ENCODE measurements at regions not wholly inside any gene's neighbourhood (a gene's known extent, or its start where the extent isn't known, plus 50 kb on each side); places are given as distances from the start of the nearest gene placed in this dataset.

DNA sequence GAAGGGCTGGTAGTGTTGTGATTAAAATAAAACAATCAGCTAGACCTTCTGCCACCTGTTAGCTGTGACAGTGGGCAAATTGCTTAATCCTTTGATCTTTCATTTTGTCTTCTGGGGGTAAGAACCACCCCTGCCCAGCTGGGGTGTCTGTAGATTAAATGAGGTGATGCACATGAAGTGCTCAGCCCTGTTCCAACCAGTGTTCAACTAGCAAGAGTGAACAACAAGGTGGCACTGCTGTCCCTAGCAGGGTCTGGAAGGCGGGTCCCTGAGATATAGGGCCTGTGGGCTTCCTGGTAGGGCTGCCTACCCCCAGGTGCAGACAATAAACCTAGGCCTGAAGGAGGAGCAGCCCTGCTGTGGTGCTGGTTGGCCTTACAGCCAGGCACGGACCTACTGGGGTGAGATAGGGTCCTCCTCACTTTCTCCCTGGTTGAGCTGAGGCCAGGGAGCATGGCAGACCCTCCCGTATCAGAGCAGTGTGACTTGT, 60.6 kb downstream of the ARL6IP4 start:
- DNase-seq (ENCODE audit: low read depth): no peak

DNA sequence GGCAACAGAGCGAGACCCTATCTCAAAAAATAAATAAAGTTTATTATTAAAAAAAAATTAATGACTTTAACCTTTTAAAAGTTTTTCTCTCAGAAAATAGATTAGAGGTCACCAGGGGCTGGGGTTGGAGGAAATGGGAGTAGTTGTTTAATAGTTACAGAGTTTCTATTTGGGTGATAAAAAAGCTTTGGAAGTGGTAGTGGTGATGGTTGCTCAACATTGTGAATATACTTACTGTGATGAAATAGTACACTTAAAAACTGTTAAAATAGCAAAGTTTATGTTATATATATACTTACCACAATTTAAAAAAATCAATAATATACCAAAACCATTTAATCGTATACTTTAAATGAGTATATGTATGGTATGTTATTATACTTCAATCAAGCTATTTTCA, 59.6 kb downstream of the ARL6IP4 start:
- DNase-seq (ENCODE audit: low read depth): no peak

DNA sequence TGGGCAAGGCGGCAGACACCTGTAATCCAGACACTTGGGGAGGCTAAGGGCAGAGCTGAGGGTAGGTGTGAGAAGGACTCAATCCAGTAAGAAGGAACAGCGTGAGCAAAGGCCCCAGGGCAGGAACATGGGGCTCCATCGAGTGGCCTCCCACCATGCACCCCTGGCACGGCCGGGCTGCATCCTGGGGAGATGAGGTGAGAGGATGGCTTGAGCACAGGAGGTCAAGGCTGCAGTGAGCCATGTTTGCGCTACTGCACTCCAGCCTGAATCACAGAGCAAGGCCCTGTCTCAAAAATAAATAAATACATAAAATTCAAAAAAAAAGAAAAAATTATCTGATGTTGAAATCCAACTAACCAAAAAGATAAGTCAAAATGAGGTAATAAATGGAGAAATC, 58.5 kb downstream of the ARL6IP4 start:
- no peak for DNase-seq (ENCODE audit: low read depth)

DNA sequence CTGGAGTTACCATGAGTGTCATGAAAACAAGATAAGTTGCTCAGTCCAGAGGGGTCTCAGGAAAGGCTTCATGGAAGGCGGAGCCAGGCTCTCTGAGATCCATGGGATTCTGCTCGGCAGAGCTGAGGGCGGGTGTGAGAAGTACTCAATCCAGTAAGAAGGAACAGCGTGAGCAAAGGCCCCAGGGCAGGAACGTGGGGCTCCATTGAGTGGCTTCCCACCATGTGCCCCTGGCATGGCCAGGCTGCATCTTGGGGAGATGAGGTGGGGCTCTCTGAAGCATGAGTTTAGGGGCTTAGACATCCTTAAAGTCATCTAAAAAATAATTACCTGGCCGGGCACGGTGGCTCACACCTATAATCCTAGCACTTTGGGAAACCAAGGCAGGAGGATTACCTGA, 58.0 kb downstream of the ARL6IP4 start:
- DNase-seq (ENCODE audit: low read depth): no peak

DNA sequence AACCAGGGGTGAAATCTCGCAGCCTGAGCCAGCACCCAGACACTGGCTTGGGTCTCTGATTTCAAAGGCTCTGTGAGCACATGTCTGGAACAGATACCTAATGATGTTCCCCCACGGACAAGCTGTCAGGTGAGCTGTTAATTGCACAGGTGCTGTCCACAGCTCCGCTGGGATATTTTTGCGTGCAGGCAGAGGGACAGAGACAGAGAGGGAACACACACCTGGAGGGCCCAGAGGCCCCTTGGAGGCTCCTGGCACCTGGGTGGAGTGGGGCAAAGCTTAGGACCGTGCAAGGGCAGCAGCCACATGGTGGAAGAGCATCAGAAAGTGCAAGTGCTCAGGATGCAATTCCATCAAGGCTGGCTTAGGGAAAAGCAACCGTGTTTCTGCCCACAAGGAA, 57.3 kb downstream of the ARL6IP4 start:
- DNase-seq (ENCODE audit: low read depth): no peak

DNA sequence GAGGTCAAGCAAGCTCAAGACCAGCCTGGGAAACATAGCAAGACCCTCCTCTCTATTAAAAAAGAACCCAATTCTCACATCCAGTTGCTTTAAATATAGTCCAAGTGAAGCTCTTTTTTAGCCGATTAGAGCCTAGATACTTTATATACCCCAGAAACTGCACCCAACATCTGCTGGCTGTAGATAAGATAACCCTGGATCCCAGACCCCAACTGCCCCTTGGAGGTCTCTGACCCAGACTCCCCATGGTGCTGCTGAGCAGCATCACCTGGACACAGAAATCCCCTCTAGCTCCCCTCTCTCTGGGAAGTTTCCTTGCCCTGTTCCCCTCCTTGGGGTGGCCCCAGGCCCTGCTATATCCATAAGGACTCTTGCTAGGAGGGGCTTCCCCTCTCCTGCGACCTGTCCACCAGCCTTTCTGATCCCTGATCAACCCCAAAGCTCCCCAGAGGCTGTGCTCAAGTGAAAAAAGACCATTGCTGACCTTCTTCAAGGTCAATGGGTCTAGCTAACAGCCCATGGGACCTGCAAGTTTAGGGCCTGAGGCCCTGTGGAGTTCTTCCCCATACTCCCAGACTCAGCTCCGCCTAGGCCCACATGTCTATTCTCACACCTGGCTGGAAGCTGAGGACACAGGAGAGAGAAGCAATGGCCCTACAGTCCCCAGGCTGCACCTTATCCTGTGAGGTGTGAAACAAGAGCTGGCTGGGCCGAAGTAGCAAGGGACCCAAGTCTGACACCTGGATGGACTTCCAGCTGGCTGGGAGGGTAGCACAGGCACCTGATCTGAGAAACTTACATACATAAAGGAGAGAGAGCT, 56.2 kb downstream of the ARL6IP4 start:
- DNase-seq (ENCODE audit: low read depth): no peak

DNA sequence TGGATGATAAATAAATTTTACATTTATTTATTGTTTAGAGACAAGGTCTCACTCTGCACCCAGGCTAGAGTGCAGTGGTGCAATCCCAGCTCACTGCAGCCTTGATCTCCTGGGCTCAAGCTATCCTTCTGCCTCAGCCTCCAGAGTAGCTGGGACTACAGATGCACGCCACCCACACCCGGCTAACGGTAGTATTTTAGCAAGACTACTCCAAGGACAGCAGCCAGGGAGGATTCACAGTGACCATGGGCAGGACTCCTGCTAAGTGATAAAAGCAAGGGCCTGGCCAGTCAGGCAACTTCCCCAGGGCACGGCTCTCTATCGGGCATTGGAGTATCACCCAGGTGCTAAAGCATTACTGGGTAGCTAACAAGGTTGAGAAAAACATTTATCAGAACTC, 55.4 kb downstream of the ARL6IP4 start:
- no peak for DNase-seq (ENCODE audit: low read depth)

DNA sequence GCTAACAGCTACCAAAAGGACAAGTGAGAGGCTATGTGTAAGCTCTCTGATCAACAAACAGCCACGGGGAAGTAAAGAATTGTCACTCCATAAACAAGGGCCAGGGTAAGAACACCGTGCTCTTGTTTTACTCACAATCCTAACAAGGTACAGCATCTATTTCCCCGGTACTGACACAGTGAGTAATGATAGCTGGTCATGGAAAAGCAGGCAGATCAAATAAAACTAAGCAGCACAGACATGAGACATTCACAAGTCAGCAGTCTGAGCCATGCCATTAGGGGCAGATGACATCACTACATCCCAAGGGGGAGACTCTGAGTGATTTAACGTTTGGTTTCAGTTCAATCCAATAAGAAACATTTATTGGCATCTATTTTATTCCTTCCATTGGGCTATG, 54.4 kb downstream of the ARL6IP4 start:
- no peak for DNase-seq (ENCODE audit: low read depth)

DNA sequence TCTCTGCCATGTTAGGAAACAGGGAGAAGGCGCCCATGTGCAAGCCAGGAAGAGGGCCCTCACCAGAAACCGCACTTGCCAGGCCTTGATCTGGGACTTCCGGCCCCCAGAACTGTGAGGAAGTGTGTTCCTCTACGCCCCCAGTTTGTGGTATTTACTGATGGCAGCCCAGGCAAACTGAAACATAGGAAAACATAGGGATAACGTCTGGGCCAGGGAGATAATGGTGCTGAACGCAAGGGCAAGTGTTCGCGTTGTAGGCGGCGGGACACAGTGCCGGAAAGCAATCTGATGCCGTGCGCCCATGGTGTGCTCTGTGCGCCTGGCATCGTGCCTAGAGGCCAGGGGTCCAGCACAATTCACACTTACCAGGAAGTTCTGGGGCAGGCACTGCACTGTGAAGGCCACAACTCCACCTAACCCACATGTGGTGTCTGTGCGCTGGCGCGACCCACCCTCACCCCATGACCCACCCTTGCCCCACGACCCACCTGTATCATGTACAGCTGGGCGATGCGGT, 53.6 kb downstream of the ARL6IP4 start:
- no peak for DNase-seq (ENCODE audit: low read depth)

DNA sequence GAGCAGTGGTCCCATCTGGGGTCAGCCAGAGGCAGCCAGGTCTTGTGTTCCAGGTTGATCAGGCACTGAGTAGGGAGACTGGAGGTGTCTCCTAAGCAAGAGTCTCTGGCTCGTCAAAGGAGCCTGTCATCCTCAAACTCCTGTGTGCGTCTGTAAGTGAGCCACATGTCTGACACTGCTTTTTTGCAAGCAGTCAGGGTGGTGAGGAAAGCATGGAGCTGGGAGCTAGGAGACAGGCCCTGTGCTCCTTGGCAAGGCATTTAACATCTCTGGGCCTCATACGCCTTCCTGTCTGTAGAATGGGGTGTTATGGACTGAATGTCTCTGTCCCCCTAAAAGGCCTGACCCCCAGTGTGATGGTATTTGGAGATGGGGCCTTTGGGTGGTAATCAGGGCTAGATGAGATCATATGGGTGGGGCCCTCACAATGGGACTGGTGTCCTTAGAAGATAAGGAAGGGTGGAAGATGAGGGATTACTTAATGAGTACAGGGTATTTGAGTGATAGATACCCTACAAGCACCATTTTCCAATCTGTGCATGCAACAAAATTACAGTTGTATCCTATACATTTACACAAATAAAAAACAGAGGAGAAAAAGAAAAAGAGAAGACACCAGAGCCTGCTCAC, 53.0 kb downstream of the ARL6IP4 start:
- no peak for DNase-seq (ENCODE audit: low read depth)

DNA sequence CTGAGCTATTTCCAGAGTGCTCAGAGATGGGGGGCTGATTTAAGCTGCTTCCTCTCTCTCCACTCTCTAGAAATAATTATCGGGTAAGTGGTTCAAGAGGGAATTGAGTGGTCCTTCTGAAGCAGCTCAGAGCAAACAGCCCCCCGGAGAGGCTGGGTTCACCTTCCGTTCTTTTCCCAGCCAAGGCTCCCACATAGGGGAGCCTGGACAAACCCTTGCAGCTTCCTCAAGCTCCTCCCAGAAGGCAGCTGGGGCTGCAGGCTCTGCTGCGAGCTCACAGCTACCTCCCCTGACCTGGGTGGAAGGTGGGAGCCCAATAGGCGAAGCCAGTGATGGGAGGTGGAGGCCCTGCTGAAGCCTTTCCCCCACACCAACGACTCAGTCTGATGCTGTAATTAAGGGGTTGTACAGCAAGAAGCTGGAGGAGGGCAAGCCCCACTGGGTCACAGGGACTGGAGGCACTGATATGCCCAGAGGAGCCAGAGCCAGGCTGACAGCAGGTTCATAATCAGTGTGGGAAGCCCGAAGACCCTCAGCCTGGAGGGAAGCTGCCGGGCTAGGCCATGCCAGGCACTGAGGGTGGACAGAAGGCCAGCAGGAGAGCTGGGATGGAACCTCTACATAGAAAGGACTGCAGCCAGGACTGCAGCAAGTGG, 52.4 kb downstream of the ARL6IP4 start:
- no peak for DNase-seq (ENCODE audit: low read depth)
